ENCODE measurements at regions not wholly inside any gene's neighbourhood (a gene's known extent, or its start where the extent isn't known, plus 50 kb on each side); places are given as distances from the start of the nearest gene placed in this dataset.

- TF ChIP-seq CTCF (IDR thresholded peaks at IDR 0.05): no peak
- TF ChIP-seq POLR2A (IDR thresholded peaks at IDR 0.05): no peak
- H3K36me3 ChIP-seq (replicated peaks in 1 of 2; ENCODE audit: insufficient read depth in 1 of 2, low read depth in 2 of 2): no peaks in the 10 kb centered on the region
- intact Hi-C loops (cut with DNase I): no loop called here
- peak; percentile 57 for ATAC-seq
- no peak overlapping the region for H3K27ac ChIP-seq
- peaks cover 11% of the 10 kb centered on the region for H3K4me1 ChIP-seq
- peak in 2 of 4 donors; percentile 20 to 43 for DNase-seq
- no peaks in the 10 kb centered on the region for H3K9me3 ChIP-seq
- no peaks in the 10 kb centered on the region for H3K27me3 ChIP-seq
- WGBS, 2 donors: 58 to 72% methylated on average over 2 of the region's 2 CpGs
- H3K4me3 ChIP-seq: no peak overlapping the region
Observed at GRCh38 chr4:100099746-100100145, 90.5 kb downstream of the DDIT4L start.

- H3K27ac ChIP-seq: no peak overlapping the region
- intact Hi-C loops (cut with DNase I): no loop called here
- no peak for TF ChIP-seq POLR2A (IDR thresholded peaks at IDR 0.05)
- TF ChIP-seq CTCF (IDR thresholded peaks at IDR 0.05): no peak
Observed at GRCh38 chr4:100098681-100099080, 91.6 kb downstream of the DDIT4L start.

GRCh38 chr4:100098011-100098545, 92.2 kb downstream of the DDIT4L start:
- ATAC-seq: no peak
- 71 to 72% methylated on average over 7 of the region's 7 CpGs for WGBS, 2 donors
- intact Hi-C loops (cut with DNase I): no loop called here

More at GRCh38 chr4:100098681-100099080, 91.6 kb downstream of the DDIT4L start:
- no peaks in the 10 kb centered on the region for H3K27me3 ChIP-seq
- H3K4me3 ChIP-seq: no peak overlapping the region
- DNase-seq (no peak), ATAC-seq (no peak)
- 81% methylated on average over 2 of the region's 2 CpGs for WGBS, 2 donors
- no peaks in the 10 kb centered on the region for H3K9me3 ChIP-seq
- H3K36me3 ChIP-seq (replicated peaks in 1 of 2; ENCODE audit: insufficient read depth in 1 of 2, low read depth in 2 of 2): no peaks in the 10 kb centered on the region
- H3K4me1 ChIP-seq: peaks cover 13% of the 10 kb centered on the region

GRCh38 chr4:100095729-100096595, 94.3 kb downstream of the DDIT4L start:
- Histone ChIP-seq H3K27ac (no peak overlapping the region), H3K4me1 (peaks cover 15% of the 10 kb centered on the region), H3K36me3 (replicated peaks in 1 of 2; ENCODE audit: insufficient read depth in 1 of 2, low read depth in 2 of 2) (no peaks in the 10 kb centered on the region), H3K27me3 (no peaks in the 10 kb centered on the region), H3K9me3 (no peaks in the 10 kb centered on the region), H3K4me3 (no peak overlapping the region)
- TF ChIP-seq POLR2A (IDR thresholded peaks at IDR 0.05): no peak
- TF ChIP-seq CTCF (IDR thresholded peaks at IDR 0.05): peak; percentile 23 to 67 (median 57)
- peak; percentile 78 for ATAC-seq
- peak; percentile 50 to 71 (median 68) for DNase-seq
- intact Hi-C loops (cut with DNase I): no loop called here
- WGBS, 2 donors: 9 to 10% methylated on average over 7 of the region's 7 CpGs

More at GRCh38 chr4:100098011-100098545, 92.2 kb downstream of the DDIT4L start:
- no peak overlapping the region for H3K4me3 ChIP-seq
- TF ChIP-seq CTCF (IDR thresholded peaks at IDR 0.05): no peak
- TF ChIP-seq POLR2A (IDR thresholded peaks at IDR 0.05): no peak
- DNase-seq: no peak
- no peak overlapping the region for H3K27ac ChIP-seq
- H3K9me3 ChIP-seq: no peaks in the 10 kb centered on the region
- no peaks in the 10 kb centered on the region for H3K27me3 ChIP-seq
- H3K36me3 ChIP-seq (replicated peaks in 1 of 2; ENCODE audit: insufficient read depth in 1 of 2, low read depth in 2 of 2): no peaks in the 10 kb centered on the region
- H3K4me1 ChIP-seq: peaks cover 15% of the 10 kb centered on the region

All from body of pancreas (tissue), 4 donors.